SK-N-SH (cell line): ENCODE measurements at regions not wholly inside any gene's neighbourhood (a gene's known extent, or its start where the extent isn't known, plus 50 kb on each side); places are given as distances from the start of the nearest gene placed in this dataset.

Source experiments
- CHD2 ChIP-seq: fragments of 150-350 bp; IDR thresholded peaks from 2 replicates; pipeline ENCODE4 v1.6.1; 2018; ENCODE audit warnings: low read length; ENCODE audit not compliant: partially characterized antibody
- CTCF ChIP-seq: fragments of 200-600 bp; sonication (generic); IDR thresholded peaks from 2 replicates; pipeline ENCODE4 v1.6.1; 2017; ENCODE audit warnings: antibody characterized with exemption, mild to moderate bottlenecking, moderate library complexity
- ELF1 ChIP-seq: IDR thresholded peaks from 2 replicates; pipeline ENCODE4 v1.4.0; 2012
- EP300 ChIP-seq, 2 experiments: IDR thresholded peaks; 2 replicates each; pipeline versions ENCODE4 v1.4.0 to v1.6.1; 2012; ENCODE audit warnings: borderline replicate concordance in 1 of 2, low read depth in 1 of 2, low read length in 1 of 2
- EZH2phosphoT487 ChIP-seq: fragments of 200-600 bp; sonication (generic); IDR thresholded peaks from 2 replicates; pipeline ENCODE4 v1.6.1; 2017; ENCODE audit warnings: low read depth, mixed run types, mild to moderate bottlenecking, antibody characterized with exemption, moderate library complexity, borderline replicate concordance
- GABPA ChIP-seq: IDR thresholded peaks from 2 replicates; pipeline ENCODE4 v1.4.0; 2012; ENCODE audit warnings: low read depth, mild to moderate bottlenecking
- MXI1 ChIP-seq: IDR thresholded peaks from 2 replicates; pipeline ENCODE4 v1.6.1; 2012; ENCODE audit warnings: mild to moderate bottlenecking, low read depth, low read length, improper control_type of control experiment
- POLR2AphosphoS5 ChIP-seq: IDR thresholded peaks from 2 replicates; pipeline ENCODE4 v1.6.1; 2012; ENCODE audit warnings: low read depth, low read length
- RFX5 ChIP-seq: IDR thresholded peaks from 2 replicates; pipeline ENCODE4 v1.6.1; 2012; ENCODE audit warnings: mild to moderate bottlenecking, improper control_type of control experiment, low read length
- SIN3A ChIP-seq: IDR thresholded peaks from 2 replicates; pipeline ENCODE4 v1.6.1; 2012; ENCODE audit warnings: low read depth, mild to moderate bottlenecking, low read length, moderate library complexity, borderline replicate concordance
- TAF1 ChIP-seq: IDR thresholded peaks from 2 replicates; pipeline ENCODE4 v1.6.1; 2012; ENCODE audit warnings: low read depth, mild to moderate bottlenecking, low read length, moderate library complexity, borderline replicate concordance
- TEAD4 ChIP-seq: IDR thresholded peaks from 2 replicates; pipeline ENCODE4 v1.4.0; 2012; ENCODE audit warnings: mild to moderate bottlenecking, borderline replicate concordance; ENCODE audit not compliant: insufficient read depth
- TF ChIP-seq, protein P1 (sequence below): IDR thresholded peaks from 2 replicates; pipeline ENCODE4 v1.6.1; 2012; ENCODE audit warnings: mild to moderate bottlenecking, low read depth, low read length, moderate library complexity
- TF ChIP-seq, protein P2 (sequence below): fragments of 150-350 bp; IDR thresholded peaks from 2 replicates; pipeline ENCODE4 v1.6.1; 2016; ENCODE audit warnings: mild to moderate bottlenecking, low read depth, low read length

DNA sequence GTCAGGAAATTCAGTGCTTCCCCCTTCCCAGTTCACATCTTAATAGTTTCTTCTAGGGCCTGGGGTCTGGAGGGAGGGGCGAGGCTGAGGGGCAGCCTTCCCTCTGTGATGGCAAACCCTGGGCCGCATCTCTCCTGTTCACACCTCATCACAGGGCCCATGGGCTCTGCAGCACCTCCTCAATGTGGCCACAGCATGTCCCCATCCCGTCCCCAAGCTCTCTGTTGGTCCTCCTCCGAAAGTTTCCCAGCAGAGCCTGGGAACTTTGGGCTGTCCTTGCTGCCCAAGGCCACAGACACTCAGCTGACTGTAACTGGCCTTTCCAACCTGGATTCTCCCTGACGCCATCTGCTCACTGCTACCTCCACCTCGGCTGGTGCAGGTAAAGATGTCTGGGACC lies 112.7 kb upstream of the PTPRM start:
- TF ChIP-seq, protein P1, sequence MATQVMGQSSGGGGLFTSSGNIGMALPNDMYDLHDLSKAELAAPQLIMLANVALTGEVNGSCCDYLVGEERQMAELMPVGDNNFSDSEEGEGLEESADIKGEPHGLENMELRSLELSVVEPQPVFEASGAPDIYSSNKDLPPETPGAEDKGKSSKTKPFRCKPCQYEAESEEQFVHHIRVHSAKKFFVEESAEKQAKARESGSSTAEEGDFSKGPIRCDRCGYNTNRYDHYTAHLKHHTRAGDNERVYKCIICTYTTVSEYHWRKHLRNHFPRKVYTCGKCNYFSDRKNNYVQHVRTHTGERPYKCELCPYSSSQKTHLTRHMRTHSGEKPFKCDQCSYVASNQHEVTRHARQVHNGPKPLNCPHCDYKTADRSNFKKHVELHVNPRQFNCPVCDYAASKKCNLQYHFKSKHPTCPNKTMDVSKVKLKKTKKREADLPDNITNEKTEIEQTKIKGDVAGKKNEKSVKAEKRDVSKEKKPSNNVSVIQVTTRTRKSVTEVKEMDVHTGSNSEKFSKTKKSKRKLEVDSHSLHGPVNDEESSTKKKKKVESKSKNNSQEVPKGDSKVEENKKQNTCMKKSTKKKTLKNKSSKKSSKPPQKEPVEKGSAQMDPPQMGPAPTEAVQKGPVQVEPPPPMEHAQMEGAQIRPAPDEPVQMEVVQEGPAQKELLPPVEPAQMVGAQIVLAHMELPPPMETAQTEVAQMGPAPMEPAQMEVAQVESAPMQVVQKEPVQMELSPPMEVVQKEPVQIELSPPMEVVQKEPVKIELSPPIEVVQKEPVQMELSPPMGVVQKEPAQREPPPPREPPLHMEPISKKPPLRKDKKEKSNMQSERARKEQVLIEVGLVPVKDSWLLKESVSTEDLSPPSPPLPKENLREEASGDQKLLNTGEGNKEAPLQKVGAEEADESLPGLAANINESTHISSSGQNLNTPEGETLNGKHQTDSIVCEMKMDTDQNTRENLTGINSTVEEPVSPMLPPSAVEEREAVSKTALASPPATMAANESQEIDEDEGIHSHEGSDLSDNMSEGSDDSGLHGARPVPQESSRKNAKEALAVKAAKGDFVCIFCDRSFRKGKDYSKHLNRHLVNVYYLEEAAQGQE = no peak
- no peak for TF ChIP-seq CHD2
- no peak for TF ChIP-seq CTCF
- TF ChIP-seq EZH2phosphoT487 = no peak
- TF ChIP-seq, protein P2, sequence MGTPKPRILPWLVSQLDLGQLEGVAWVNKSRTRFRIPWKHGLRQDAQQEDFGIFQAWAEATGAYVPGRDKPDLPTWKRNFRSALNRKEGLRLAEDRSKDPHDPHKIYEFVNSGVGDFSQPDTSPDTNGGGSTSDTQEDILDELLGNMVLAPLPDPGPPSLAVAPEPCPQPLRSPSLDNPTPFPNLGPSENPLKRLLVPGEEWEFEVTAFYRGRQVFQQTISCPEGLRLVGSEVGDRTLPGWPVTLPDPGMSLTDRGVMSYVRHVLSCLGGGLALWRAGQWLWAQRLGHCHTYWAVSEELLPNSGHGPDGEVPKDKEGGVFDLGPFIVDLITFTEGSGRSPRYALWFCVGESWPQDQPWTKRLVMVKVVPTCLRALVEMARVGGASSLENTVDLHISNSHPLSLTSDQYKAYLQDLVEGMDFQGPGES = no peak
- no peak for TF ChIP-seq TAF1
- no peak for TF ChIP-seq TEAD4
- TF ChIP-seq GABPA = no peak
- TF ChIP-seq ELF1 = no peak
- TF ChIP-seq SIN3A = no peak
- no peak for TF ChIP-seq MXI1
- no peak for TF ChIP-seq POLR2AphosphoS5
- TF ChIP-seq EP300 (IDR thresholded peaks at IDR 0.05; ENCODE audit: borderline replicate concordance in 1 of 2, low read depth in 1 of 2, low read length in 1 of 2) = no peak
- TF ChIP-seq RFX5 = no peak
